Endothelial cell of umbilical vein (primary cell): ENCODE measurements at regions not wholly inside any gene's neighbourhood (a gene's known extent, or its start where the extent isn't known, plus 50 kb on each side); places are given as distances from the start of the nearest gene placed in this dataset.

Source experiments
- BruUV-seq: library from RNA; stranded (reverse); fragments of 400-500 nt; replicated peaks from 2 replicates; lab custom pipeline; 2021; lab: Mats Ljungman, UMichigan
- CTCF ChIA-PET: fragments of 300-600, 350-600 bp; sonication (Branson Sonifier 250); formaldehyde crosslinking; loops from one replicate; lab custom pipeline; 2021; ENCODE audit warnings: antibody characterized with exemption, inconsistent platforms; lab: Charles Lee
- POLR2A ChIA-PET: fragments of 300-600, 350-600 bp; sonication (Branson Sonifier 250); formaldehyde crosslinking; loops from one replicate; lab custom pipeline; 2021; ENCODE audit warnings: antibody characterized with exemption, inconsistent platforms; lab: Charles Lee
- DNase-seq: peaks from one replicate; pipeline ENCODE4 v3.0.0-alpha.2; 2011; ENCODE audit warnings: low read depth, low spot score
- FAIRE-seq: peaks from 2 replicates; lab custom pipeline; 2011; peaks lifted over from hg19 to GRCh38; lab: Jason Lieb, UNC
- H2AFZ ChIP-seq: 2 replicates; pipeline ENCODE4 v1.6.0; 2012; ENCODE audit warnings: low read depth, low read length, control low read depth, inconsistent platforms
- H3K27ac ChIP-seq: 2 replicates; pipeline ENCODE4 v1.5.1; 2011; ENCODE audit warnings: low read depth, mild to moderate bottlenecking, control low read depth, low read length, moderate library complexity; ENCODE audit not compliant: insufficient read depth
- H3K27me3 ChIP-seq, 2 experiments: 2 replicates each; pipeline versions ENCODE4 v1.6.0 to v1.6.1; 2011; ENCODE audit warnings: low read length in 2 of 2, mixed read lengths in 1 of 2; ENCODE audit not compliant: control insufficient read depth in 2 of 2, insufficient read depth in 2 of 2
- H3K36me3 ChIP-seq, 2 experiments: 2 replicates in 1 of 2; 3 replicates in 1 of 2; pipeline ENCODE4 v1.5.1; 2011; ENCODE audit warnings: low read length in 2 of 2, mild to moderate bottlenecking in 1 of 2, moderate library complexity in 1 of 2; ENCODE audit not compliant: control insufficient read depth in 2 of 2, insufficient read depth in 2 of 2; ENCODE audit errors: extremely low read depth in 1 of 2
- H3K4me1 ChIP-seq: 3 replicates; pipeline ENCODE4 v1.5.1; 2011; ENCODE audit warnings: mild to moderate bottlenecking, low read length; ENCODE audit not compliant: control insufficient read depth, insufficient read depth; ENCODE audit errors: extremely low read depth
- H3K4me2 ChIP-seq: 2 replicates; pipeline ENCODE4 v1.6.1; 2011; ENCODE audit warnings: low read length, control low read depth, mixed read lengths; ENCODE audit not compliant: insufficient read depth
- H3K4me3 ChIP-seq, 3 experiments: fragments of 200-600 bp in 1 of 3; sonication (generic), shearing (Covaris generic) in 1 of 3; replicated peaks in 1 of 3; 2 replicates each; pipeline ENCODE4 v1.5.1; 2011 to 2016; ENCODE audit warnings: control low read depth in 3 of 3, low read length in 3 of 3, mild to moderate bottlenecking in 2 of 3, inconsistent platforms in 1 of 3, low read depth in 1 of 3, moderate library complexity in 1 of 3; ENCODE audit not compliant: insufficient read depth in 1 of 3
- H3K79me2 ChIP-seq: 2 replicates; pipeline ENCODE4 v1.6.0; 2012; ENCODE audit warnings: low read length, inconsistent platforms; ENCODE audit not compliant: control insufficient read depth, insufficient read depth
- H3K9ac ChIP-seq: replicated peaks from 2 replicates; pipeline ENCODE3; 2011; ENCODE audit warnings: low read length, control low read depth; ENCODE audit not compliant: insufficient read depth; ENCODE audit errors: extremely low read depth
- H3K9me1 ChIP-seq: replicated peaks from 3 replicates; pipeline ENCODE4 v1.6.0; 2011; ENCODE audit warnings: mild to moderate bottlenecking, low read length; ENCODE audit not compliant: control insufficient read depth, insufficient read depth; ENCODE audit errors: extremely low read depth
- H3K9me3 ChIP-seq: replicated peaks from 2 replicates; pipeline ENCODE4 v1.5.1; 2012; ENCODE audit warnings: low read length, inconsistent platforms; ENCODE audit not compliant: control insufficient read depth, insufficient read depth
- H4K20me1 ChIP-seq: replicated peaks from 2 replicates; pipeline ENCODE3; 2011; ENCODE audit warnings: mild to moderate bottlenecking, low read length; ENCODE audit not compliant: control insufficient read depth, insufficient read depth; ENCODE audit errors: extremely low read depth
- EZH2 ChIP-seq: IDR thresholded peaks from 2 replicates; pipeline ENCODE4 v1.6.1; 2012; ENCODE audit warnings: borderline replicate concordance, low read depth, mild to moderate bottlenecking, moderate library complexity, low read length, inconsistent platforms; ENCODE audit not compliant: severe bottlenecking
- FOS ChIP-seq: IDR thresholded peaks from 2 replicates; pipeline ENCODE4 v1.6.1; 2011; ENCODE audit warnings: mild to moderate bottlenecking, low read length, moderate library complexity, borderline replicate concordance; ENCODE audit not compliant: insufficient read depth
- GATA2 ChIP-seq: IDR thresholded peaks from 2 replicates; pipeline ENCODE4 v1.7.0; 2011; ENCODE audit warnings: low read depth, mild to moderate bottlenecking, moderate library complexity, mixed read lengths, low read length; ENCODE audit not compliant: insufficient read length, insufficient read depth
- JUN ChIP-seq: IDR thresholded peaks from 2 replicates; pipeline ENCODE4 v1.6.1; 2011; ENCODE audit warnings: borderline replicate concordance, low read depth; ENCODE audit not compliant: insufficient read length, insufficient read depth
- MYC ChIP-seq: IDR thresholded peaks from one replicate; pipeline ENCODE4 v1.6.1; 2011; ENCODE audit warnings: mild to moderate bottlenecking, low read depth, low read length
- POLR2A ChIP-seq: IDR thresholded peaks from 2 replicates; pipeline ENCODE4 v1.6.1; 2012; ENCODE audit warnings: low read depth, mild to moderate bottlenecking, control low read depth, low read length
- POLR2AphosphoS5 ChIP-seq: IDR thresholded peaks from 2 replicates; pipeline ENCODE4 v1.6.1; 2012; ENCODE audit warnings: low read depth, mild to moderate bottlenecking, control low read depth, low read length, moderate library complexity; ENCODE audit not compliant: insufficient read depth
- dilution Hi-C: fragments of 300-500 bp; cut with MboI; formaldehyde crosslinking; loops from one replicate; pipeline ENCODE4 v1.15.0; 2019; ENCODE audit warnings: low sequenced_read_pairs; ENCODE audit not compliant: extremely low pct_ligation_motif_present
- intact Hi-C: fragments of 100-400 bp; cut with micrococcal nuclease; formaldehyde crosslinking; loops from one replicate; pipeline ENCODE4 v1.10.0; 2022
- TF ChIP-seq, protein P1 (sequence below), 2 donors: IDR thresholded peaks; 1 replicate in 1 of 2; 2 replicates in 1 of 2; pipeline ENCODE4 v1.5.1; 2011; ENCODE audit warnings: low read length in 2 of 2, mild to moderate bottlenecking in 2 of 2, moderate library complexity in 2 of 2, control low read depth in 1 of 2, inconsistent platforms in 1 of 2, low read depth in 1 of 2; ENCODE audit not compliant: insufficient read depth in 1 of 2; ENCODE audit errors: extremely low read depth in 1 of 2
- TF ChIP-seq, protein P2 (sequence below): IDR thresholded peaks from 2 replicates; pipeline ENCODE4 v1.6.1; 2011; ENCODE audit not compliant: insufficient read depth, insufficient read length

DNA sequence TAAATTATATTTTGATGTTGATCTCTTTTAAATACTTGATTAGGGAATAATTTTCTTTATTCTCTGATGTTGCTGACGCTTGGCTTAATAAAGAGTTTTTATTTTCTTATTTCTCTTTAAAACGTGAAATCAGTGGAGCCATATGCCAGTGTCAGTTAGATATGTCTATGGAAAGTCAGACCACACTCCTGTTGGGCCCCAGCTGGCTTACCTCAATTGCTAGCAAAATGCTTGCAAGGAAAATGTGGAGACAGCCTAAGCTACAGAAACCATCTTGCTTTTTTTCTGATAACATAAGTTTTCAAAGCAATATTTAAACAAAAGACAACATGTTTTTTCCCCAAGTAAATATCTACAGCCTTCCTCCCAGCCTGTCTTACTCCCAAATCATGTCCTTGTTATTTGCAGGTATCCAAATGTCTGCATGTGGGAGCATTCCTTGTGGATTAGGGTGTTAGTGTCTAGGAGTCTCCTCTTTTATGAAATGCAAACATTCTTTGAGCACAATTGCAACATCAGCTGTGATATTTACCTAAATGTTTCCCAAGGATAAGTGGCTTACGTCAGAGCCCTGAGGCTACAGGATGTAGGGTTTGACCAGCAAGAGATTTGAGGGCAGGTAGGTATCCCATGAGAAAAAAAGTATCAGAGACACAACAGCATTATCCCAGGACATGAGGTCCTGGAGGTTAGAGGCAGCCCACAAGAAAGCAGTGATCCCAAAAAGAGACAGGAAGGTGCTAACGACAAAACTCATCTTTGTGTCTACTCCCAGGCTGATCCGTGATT lies 117.2 kb upstream of the KCNJ15 start:
- intact Hi-C loops = no loop called here
- Histone ChIP-seq H3K9me3 (no peaks in the 10 kb centered on the region), H2AFZ (no peak overlapping the region), H4K20me1 (no peaks in the 10 kb centered on the region), H3K4me1 (no peaks in the 10 kb centered on the region), H3K36me3 (no peaks in the 10 kb centered on the region), H3K9ac (no peak overlapping the region), H3K4me2 (no peak overlapping the region), H3K27ac (no peak overlapping the region), H3K9me1 (no peaks in the 10 kb centered on the region), H3K79me2 (no peaks in the 10 kb centered on the region), H3K4me3 (no peak overlapping the region), H3K27me3 (peaks cover 0 to 12% of the 10 kb centered on the region in 2 experiments)
- TF ChIP-seq POLR2A (no peak), MYC (no peak), POLR2AphosphoS5 (no peak), JUN (no peak), FOS (no peak), EZH2 (no peak), GATA2 (no peak)
- TF ChIP-seq, protein P1, sequence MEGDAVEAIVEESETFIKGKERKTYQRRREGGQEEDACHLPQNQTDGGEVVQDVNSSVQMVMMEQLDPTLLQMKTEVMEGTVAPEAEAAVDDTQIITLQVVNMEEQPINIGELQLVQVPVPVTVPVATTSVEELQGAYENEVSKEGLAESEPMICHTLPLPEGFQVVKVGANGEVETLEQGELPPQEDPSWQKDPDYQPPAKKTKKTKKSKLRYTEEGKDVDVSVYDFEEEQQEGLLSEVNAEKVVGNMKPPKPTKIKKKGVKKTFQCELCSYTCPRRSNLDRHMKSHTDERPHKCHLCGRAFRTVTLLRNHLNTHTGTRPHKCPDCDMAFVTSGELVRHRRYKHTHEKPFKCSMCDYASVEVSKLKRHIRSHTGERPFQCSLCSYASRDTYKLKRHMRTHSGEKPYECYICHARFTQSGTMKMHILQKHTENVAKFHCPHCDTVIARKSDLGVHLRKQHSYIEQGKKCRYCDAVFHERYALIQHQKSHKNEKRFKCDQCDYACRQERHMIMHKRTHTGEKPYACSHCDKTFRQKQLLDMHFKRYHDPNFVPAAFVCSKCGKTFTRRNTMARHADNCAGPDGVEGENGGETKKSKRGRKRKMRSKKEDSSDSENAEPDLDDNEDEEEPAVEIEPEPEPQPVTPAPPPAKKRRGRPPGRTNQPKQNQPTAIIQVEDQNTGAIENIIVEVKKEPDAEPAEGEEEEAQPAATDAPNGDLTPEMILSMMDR (IDR thresholded peaks at IDR 0.05; ENCODE audit: extremely low read depth in 1 of 2, insufficient read depth in 1 of 2, low read depth in 1 of 2, low read length in 2 of 2) = no peak
- TF ChIP-seq, protein P2, sequence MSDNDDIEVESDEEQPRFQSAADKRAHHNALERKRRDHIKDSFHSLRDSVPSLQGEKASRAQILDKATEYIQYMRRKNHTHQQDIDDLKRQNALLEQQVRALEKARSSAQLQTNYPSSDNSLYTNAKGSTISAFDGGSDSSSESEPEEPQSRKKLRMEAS = no peak
- FAIRE-seq = no peak
- no peak for DNase-seq
- CTCF ChIA-PET = interaction anchor here (1.1 to 1.7 kb wide), 4 partner anchors 11 to 31 kb away, joined by 3 to 7 read pairs (median 3); no protein-coding TSS in a partner anchor
- POLR2A ChIA-PET = no interaction called here
- dilution Hi-C loops = no loop called here
- no TSS peak for BruUV-seq
